K562 (cell line): ENCODE measurements at regions not wholly inside any gene's neighbourhood (a gene's known extent, or its start where the extent isn't known, plus 50 kb on each side); places are given as distances from the start of the nearest gene placed in this dataset.
A peak's percentile ranks its signal among the peaks of the same experiment; 100 is the strongest.
"Not testable (repeated sequence)": the region's sequence is repeated elsewhere in the genome, so short reads cannot be mapped to it uniquely, and the experiment has no call there.

Experiments used
- ADNP ChIP-seq: fragments of 200-800 bp; sonication (Bioruptor generic); IDR thresholded peaks from 2 replicates; pipeline ENCODE4 v1.6.1; 2016; ENCODE audit warnings: missing genetic modification characterization, missing compliant biosample characterization
- ATF1 ChIP-seq, 2 experiments: fragments of 450-650 bp in 1 of 2; IDR thresholded peaks; 2 replicates each; pipeline ENCODE4 v1.6.1; 2016; ENCODE audit warnings: missing compliant biosample characterization in 1 of 2, missing genetic modification characterization in 1 of 2
- DIDO1 ChIP-seq: fragments of 450-650 bp; IDR thresholded peaks from 2 replicates; pipeline ENCODE4 v1.6.1; 2016; ENCODE audit warnings: low read depth, missing biosample characterization, missing genetic modification characterization
- EGR1 ChIP-seq: fragments of 450-650 bp; conservative IDR thresholded peaks from 2 replicates; pipeline ENCODE4 v1.6.1; 2017; ENCODE audit warnings: mild to moderate bottlenecking
- EHMT2 ChIP-seq: fragments of 450-650 bp; IDR thresholded peaks from 2 replicates; pipeline ENCODE4 v1.6.1; 2018; ENCODE audit warnings: antibody characterized with exemption
- ERF ChIP-seq: fragments of 450-650 bp; formaldehyde crosslinking; IDR thresholded peaks from 2 replicates; pipeline ENCODE4 v1.4.0; 2020; ENCODE audit warnings: mild to moderate bottlenecking, mixed read lengths
- GATAD2B ChIP-seq: fragments of 450-650 bp; IDR thresholded peaks from 2 replicates; pipeline ENCODE4 v1.6.1; 2017; ENCODE audit warnings: mild to moderate bottlenecking, borderline replicate concordance
- HBP1 ChIP-seq: fragments of 450-650 bp; formaldehyde crosslinking; IDR thresholded peaks from 2 replicates; pipeline ENCODE4 v1.4.0; 2022; ENCODE audit warnings: missing genetic modification characterization
- JUNB ChIP-seq: fragments of 450-650 bp; formaldehyde crosslinking; conservative IDR thresholded peaks from 2 replicates; pipeline ENCODE4 v1.4.0; 2020; ENCODE audit warnings: mild to moderate bottlenecking
- KDM4B ChIP-seq, 2 experiments: fragments of 450-650 bp in 1 of 2; sonication (generic) in 1 of 2; IDR thresholded peaks; 2 replicates each; pipeline ENCODE4 v1.6.1; 2016 to 2017; ENCODE audit warnings: borderline replicate concordance in 2 of 2, antibody characterized with exemption in 1 of 2, low read depth in 1 of 2, mild to moderate bottlenecking in 1 of 2
- MECOM ChIP-seq: fragments of 250-450 bp; sonication (Bioruptor Pico); IDR thresholded peaks from 2 replicates; pipeline ENCODE4 v1.8.0; 2022; ENCODE audit warnings: inconsistent platforms
- MEF2D ChIP-seq: conservative IDR thresholded peaks from 2 replicates; pipeline ENCODE4 v1.6.1; 2016; ENCODE audit warnings: low read depth, missing genetic modification characterization, missing compliant biosample characterization
- MYBL2 ChIP-seq, 2 experiments: fragments of 450-650 bp in 1 of 2; sonication (generic) in 1 of 2; formaldehyde crosslinking in 1 of 2; IDR thresholded peaks; 2 replicates each; pipeline versions ENCODE4 v1.6.1 to v1.8.1; 2017 to 2022; ENCODE audit warnings: borderline replicate concordance in 1 of 2, inconsistent platforms in 1 of 2, low read depth in 1 of 2, mild to moderate bottlenecking in 1 of 2, missing genetic modification reagents in 1 of 2, moderate library complexity in 1 of 2
- NCOA1 ChIP-seq: fragments of 450-650 bp; IDR thresholded peaks from 2 replicates; pipeline ENCODE4 v1.6.1; 2016; ENCODE audit warnings: low read depth
- PML ChIP-seq: IDR thresholded peaks from 2 replicates; pipeline ENCODE4 v1.6.1; 2012; ENCODE audit warnings: low read length, inconsistent platforms
- SMAD1 ChIP-seq: fragments of 150-350 bp; IDR thresholded peaks from 2 replicates; pipeline ENCODE4 v1.6.1; 2014; ENCODE audit warnings: low read length, low read depth; ENCODE audit not compliant: partially characterized antibody
- SMAD3 ChIP-seq: fragments of 450-650 bp; formaldehyde crosslinking; conservative IDR thresholded peaks from 2 replicates; pipeline ENCODE4 v1.4.0; 2020; ENCODE audit warnings: mild to moderate bottlenecking
- SMARCA5 ChIP-seq: fragments of 450-650 bp; IDR thresholded peaks from 2 replicates; pipeline ENCODE4 v1.6.1; 2016
- SP1 ChIP-seq: sonication (generic); formaldehyde crosslinking; IDR thresholded peaks from 2 replicates; pipeline ENCODE4 v1.8.1; 2022; ENCODE audit warnings: mild to moderate bottlenecking, missing genetic modification reagents
- TBL1XR1 ChIP-seq, 2 experiments: IDR thresholded peaks; 2 replicates each; pipeline ENCODE4 v1.6.1; 2012; ENCODE audit warnings: improper control_type of control experiment in 2 of 2, low read length in 2 of 2, mild to moderate bottlenecking in 1 of 2
- TEAD1 ChIP-seq, 2 experiments: fragments of 450-650 bp in 1 of 2; sonication (generic) in 1 of 2; formaldehyde crosslinking; IDR thresholded peaks; 2 replicates each; pipeline versions ENCODE4 v1.4.0 to v1.8.0; 2020 to 2022; ENCODE audit warnings: mild to moderate bottlenecking in 2 of 2, missing genetic modification reagents in 1 of 2
- TFAP4 ChIP-seq: sonication (generic); formaldehyde crosslinking; IDR thresholded peaks from 2 replicates; pipeline ENCODE4 v1.8.0; 2022; ENCODE audit warnings: missing genetic modification reagents, mild to moderate bottlenecking, moderate library complexity, borderline replicate concordance
- ZBTB2 ChIP-seq: fragments of 450-650 bp; IDR thresholded peaks from 2 replicates; pipeline ENCODE4 v1.6.1; 2016; ENCODE audit warnings: antibody characterized with exemption
- ZEB2 ChIP-seq: fragments of 450-650 bp; IDR thresholded peaks from 2 replicates; pipeline ENCODE4 v1.6.1; 2016
- ZNF175 ChIP-seq: fragments of 200-800 bp; sonication (Bioruptor generic); IDR thresholded peaks from 2 replicates; pipeline ENCODE4 v1.6.1; 2016; ENCODE audit warnings: low read depth, mild to moderate bottlenecking, missing genetic modification characterization, missing compliant biosample characterization
- ZNF197 ChIP-seq: fragments of 200-800 bp; sonication (Bioruptor generic); IDR thresholded peaks from 2 replicates; pipeline ENCODE4 v1.6.1; 2016; ENCODE audit warnings: low read depth, missing genetic modification characterization, missing compliant biosample characterization

- TF ChIP-seq MECOM (CRISPR knock-in tag) = peak; percentile 83; the same call in 1 of the 2 replicates
- TF ChIP-seq SMARCA5 = peak; percentile 48; the same call in 1 of the 2 replicates
- TF ChIP-seq ZEB2 = peak; percentile 88
- peak; percentile 78 for TF ChIP-seq MEF2D (tag)
- TF ChIP-seq NCOA1 = peak; percentile 96
- TF ChIP-seq PML = peak; percentile 88
- peak in 1 of 2 experiments; percentile 10; a peak in 1 of 4 replicates for TF ChIP-seq KDM4B (IDR thresholded peaks at IDR 0.05; ENCODE audit: borderline replicate concordance in 2 of 2, low read depth in 1 of 2)
- TF ChIP-seq ZNF197 (CRISPR knock-in tag) = peak; percentile 87; the same call in 1 of the 2 replicates
- TF ChIP-seq SMAD1 = peak; percentile 80
- peak; percentile 94 for TF ChIP-seq HBP1 (CRISPR knock-in tag)
- TF ChIP-seq ZNF175 (CRISPR knock-in tag) = peak; percentile 79
- peak; percentile 80; the same call in 1 of the 2 replicates for TF ChIP-seq EHMT2
- TF ChIP-seq GATAD2B = peak; percentile 57
- peak; percentile 33; the same call in 1 of the 2 replicates for TF ChIP-seq TFAP4 (CRISPR knock-in tag)
- TF ChIP-seq JUNB (CRISPR knock-in tag) = peak; percentile 60; the same call in 1 of the 2 replicates
- TF ChIP-seq SP1 (CRISPR knock-in tag) = peak; percentile 69
- not testable (repeated sequence) for TF ChIP-seq ATF1 (CRISPR knock-in tag; IDR thresholded peaks at IDR 0.05); MYBL2 (CRISPR knock-in tag; IDR thresholded peaks at IDR 0.05; ENCODE audit: borderline replicate concordance)
- peak; percentile 80 for TF ChIP-seq ATF1 (tag; IDR thresholded peaks at IDR 0.05)
- peak in 1 of 2 experiments; percentile 71; a peak in 2 of 4 replicates for TF ChIP-seq TBL1XR1 (IDR thresholded peaks at IDR 0.05; ENCODE audit: low read length in 2 of 2)
- TF ChIP-seq DIDO1 (tag) = peak; percentile 52; the same call in 1 of the 2 replicates
- 0 out of 2 replicates have a peak, but pooled peaks have one; percentile 21 for TF ChIP-seq EGR1
- peak; percentile 87 for TF ChIP-seq SMAD3 (CRISPR knock-in tag)
- peak; percentile 58 to 88; a peak in 3 of 4 replicates for TF ChIP-seq TEAD1 (CRISPR knock-in tag; IDR thresholded peaks at IDR 0.05)
- TF ChIP-seq MYBL2 (IDR thresholded peaks at IDR 0.05; ENCODE audit: low read depth) = peak; percentile 84
- TF ChIP-seq ZBTB2 = peak; percentile 77; the same call in 1 of the 2 replicates
- TF ChIP-seq ADNP (tag) = peak; percentile 31; the same call in 1 of the 2 replicates
- TF ChIP-seq ERF (CRISPR knock-in tag) = peak; percentile 58; the same call in 1 of the 2 replicates
Measured at GRCh38 chr9:40939201-40939887, 189.1 kb downstream of the FOXD4L6 start (continued).
